NCI-H187 treated with DMSO at 0.1 percent for 48 hours (cell line): ENCODE measurements at regions not wholly inside any gene's neighbourhood (a gene's known extent, or its start where the extent isn't known, plus 50 kb on each side); places are given as distances from the start of the nearest gene placed in this dataset.
"Not testable (repeated sequence)": the region's sequence is repeated elsewhere in the genome, so short reads cannot be mapped to it uniquely, and the experiment has no call there.

Source experiments
- DNase-seq: peaks from one replicate; lab custom pipeline; 2025; lab: John Stamatoyannopoulos, UW

DNA sequence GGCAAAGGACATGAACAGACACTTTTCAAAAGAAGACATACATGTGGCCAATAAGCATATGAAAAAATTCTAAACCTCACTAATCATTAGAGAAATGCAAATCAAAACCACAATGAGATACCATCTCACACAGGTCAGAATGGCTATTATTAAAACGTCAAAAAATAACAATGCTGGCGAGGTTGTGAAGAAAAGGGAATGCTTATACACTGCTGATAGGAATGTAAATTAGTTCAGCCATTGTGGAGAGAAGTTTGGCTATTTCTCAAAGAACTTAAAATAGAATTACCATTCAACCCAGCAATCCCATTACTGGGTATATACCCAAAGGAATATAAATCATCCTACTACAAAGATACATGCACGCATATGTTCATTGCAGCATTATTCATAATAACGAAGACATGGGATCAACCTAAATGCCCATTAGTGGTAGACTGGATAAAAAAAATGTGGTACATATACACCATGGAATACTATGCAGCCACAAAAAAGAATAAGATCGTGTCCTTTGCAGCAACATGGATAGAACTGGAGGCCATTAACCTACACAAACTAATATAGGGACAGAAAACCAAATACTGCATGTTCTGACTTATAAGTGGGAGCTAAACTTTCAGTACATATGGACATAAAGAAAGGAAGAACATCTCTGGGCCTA is 101.7 kb downstream of the KLF5 start:
- DNase-seq = not testable (repeated sequence)

DNA sequence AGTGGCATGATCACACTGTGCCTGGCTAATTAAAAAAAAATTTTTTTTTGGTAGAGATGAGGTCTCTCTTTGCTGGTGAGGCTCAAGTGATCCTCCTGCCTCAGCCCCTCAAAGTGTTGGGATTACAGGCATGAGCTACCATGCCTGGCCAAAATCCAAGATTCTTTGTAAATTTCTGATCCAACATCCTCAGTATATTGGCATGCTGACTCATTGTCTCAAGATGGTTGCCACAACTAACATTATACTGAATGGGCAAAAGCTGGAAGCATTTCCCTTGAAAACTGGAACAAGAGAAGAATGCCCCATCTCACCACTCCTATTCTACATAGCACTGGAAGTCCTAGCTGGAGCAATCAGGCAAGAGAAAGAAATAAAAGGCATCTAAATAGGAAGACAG is 100.0 kb downstream of the KLF5 start:
- DNase-seq = no peak

GRCh38 chr13:73157031-73157430 is 98.2 kb downstream of the KLF5 start:
- DNase-seq = no peak

- no peak for DNase-seq
Observed at GRCh38 chr13:73146707-73147106, 87.9 kb downstream of the KLF5 start.

- DNase-seq = no peak
Observed at GRCh38 chr13:73142071-73142470, 83.3 kb downstream of the KLF5 start.

- peak; percentile 62 for DNase-seq
Observed at GRCh38 chr13:73141292-73141771, 82.5 kb downstream of the KLF5 start.

DNA sequence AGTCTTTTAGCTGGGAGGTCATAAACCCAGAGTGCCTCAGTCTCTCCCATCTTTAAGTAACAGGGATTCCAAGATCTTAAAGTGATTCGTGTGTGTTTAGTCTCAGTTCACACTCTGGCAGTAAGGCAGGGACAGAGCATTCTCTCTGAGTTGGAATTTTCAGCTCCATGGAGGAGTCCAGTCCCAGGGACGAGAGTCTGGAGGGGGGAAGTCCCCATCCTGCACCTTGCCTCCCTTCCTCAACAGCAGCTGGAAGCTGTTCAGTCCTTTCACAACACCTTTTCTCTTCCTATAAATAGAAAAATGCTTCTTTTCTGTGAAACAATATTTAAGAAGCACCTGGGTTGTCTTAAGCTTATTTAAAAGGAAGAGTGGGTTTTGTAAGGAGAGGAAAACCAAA is 82.0 kb downstream of the KLF5 start:
- DNase-seq = no peak

DNA sequence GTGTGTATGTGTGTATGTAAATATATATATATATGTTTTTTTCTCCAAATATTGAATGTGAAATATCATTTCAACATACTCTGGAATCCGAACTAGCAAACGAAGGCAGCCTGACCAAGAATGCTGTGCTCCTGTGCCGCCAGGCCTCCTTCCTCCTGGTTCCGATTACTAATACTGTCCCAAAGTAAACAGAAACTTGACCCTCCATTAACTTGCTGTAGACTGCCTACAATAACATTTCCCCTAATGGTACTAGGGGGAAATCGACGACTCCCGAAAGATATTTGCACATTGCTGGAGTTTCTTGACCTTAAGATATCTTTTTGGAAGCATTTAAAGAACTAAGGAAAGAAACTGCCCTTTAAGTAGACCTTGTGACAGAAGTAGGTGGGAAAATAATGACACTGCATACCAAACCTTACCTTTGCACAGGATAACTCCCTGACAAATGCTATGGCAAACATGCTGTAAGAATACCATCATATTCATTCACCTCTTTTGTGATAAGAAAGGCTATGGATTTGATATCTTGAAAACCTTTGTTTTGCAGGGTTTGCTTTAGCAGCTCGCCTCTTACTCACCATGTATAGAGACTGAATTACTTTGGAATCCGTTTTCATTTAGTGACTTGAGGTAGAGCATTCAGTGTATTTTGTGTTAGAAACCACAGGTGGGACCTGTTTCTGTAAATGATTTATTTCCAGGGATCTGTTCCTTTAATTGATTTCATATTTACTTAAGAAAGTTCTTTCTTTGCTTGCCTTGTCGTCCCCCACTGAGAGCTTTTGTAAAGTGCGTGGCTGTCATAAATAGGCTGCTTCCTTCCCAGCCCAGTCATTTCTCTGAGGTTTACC is 80.1 kb downstream of the KLF5 start:
- peak; percentile 52 for DNase-seq

DNA sequence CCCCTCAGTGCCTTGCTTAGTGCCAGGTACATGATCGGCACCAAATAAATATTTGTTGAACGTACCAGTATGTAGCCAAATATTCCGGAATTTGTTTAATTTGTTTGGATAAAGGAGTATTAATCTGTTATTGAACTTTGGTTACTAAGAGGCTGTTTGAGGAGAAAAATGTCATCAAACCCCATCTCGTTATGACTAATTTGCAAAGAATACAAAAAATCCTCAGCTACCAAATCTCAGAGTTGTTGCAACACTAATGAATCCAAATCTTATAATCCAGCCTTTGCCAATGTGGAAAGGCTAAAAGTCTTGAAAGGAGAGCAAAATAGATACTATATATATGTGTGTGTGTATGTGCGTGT is 79.5 kb downstream of the KLF5 start:
- no peak for DNase-seq

- no peak for DNase-seq
Observed at GRCh38 chr13:73136776-73137175, 78.0 kb downstream of the KLF5 start.

DNA sequence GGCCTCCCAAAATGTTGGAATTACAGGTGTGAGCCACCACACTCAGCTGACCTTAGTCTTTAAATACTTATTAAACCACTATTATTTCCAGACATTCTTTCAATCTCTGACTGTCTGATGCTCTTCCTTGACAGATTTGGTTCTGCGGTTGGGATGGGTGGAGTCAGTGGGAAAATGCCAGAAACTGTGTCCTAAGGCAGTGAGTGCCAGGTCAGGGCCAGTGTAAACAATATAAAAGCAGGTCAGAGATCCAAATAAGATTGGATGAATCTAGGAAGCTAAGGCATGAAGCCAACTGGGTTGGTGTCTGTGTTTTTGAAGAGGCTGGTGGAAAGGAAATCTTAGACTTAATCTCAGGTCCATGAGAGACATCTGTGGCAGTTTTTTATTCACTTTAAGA is 74.7 kb downstream of the KLF5 start:
- DNase-seq = no peak

GRCh38 chr13:73131247-73131646 is 72.4 kb downstream of the KLF5 start:
- no peak for DNase-seq

DNA sequence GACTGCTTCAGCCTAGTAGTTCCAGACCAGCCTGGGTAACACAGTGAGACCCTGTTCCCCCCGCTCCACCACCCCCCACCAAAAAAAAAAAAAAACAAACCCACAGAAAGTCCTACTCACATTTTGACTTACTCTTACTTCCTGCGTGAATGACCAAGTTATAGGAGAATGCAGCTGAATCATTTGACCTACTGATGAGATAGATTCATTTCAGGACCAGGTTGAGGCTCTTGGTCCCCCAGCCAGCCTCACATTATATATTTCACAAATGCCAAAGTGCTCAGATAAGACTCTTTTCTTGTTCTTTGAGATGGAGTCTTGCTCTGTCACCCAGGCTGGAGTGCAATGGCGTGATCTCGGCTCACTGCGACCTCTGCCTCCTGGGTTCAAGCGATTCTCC is 70.2 kb downstream of the KLF5 start:
- no peak for DNase-seq
